ENCODE measurements at regions not wholly inside any gene's neighbourhood (a gene's known extent, or its start where the extent isn't known, plus 50 kb on each side); places are given as distances from the start of the nearest gene placed in this dataset.

- peak; percentile 74; the same call in 1 of the 2 replicates for TF ChIP-seq ZBTB4 (CRISPR knock-in tag; IDR thresholded peaks at IDR 0.05; ENCODE audit: borderline replicate concordance)
- no peak for TF ChIP-seq CEBPZ (IDR thresholded peaks at IDR 0.05; ENCODE audit: low read length)
- TF ChIP-seq KLF6 (CRISPR knock-in tag; IDR thresholded peaks at IDR 0.05), result no peak
- no peak for TF ChIP-seq RELA (CRISPR knock-in tag; IDR thresholded peaks at IDR 0.05)
- no peak for TF ChIP-seq TOPORS (CRISPR knock-in tag; IDR thresholded peaks at IDR 0.05)
- peak; percentile 79; the same call in 1 of the 2 replicates for TF ChIP-seq ZNF615 (CRISPR knock-in tag; IDR thresholded peaks at IDR 0.05; ENCODE audit: borderline replicate concordance)
- no peak for TF ChIP-seq PRDM15 (CRISPR knock-in tag; IDR thresholded peaks at IDR 0.05)
- TF ChIP-seq ZNF232 (CRISPR knock-in tag; IDR thresholded peaks at IDR 0.05; ENCODE audit: borderline replicate concordance), result 0 out of 2 replicates have a peak, but pooled peaks have one; percentile 23
- no peak for TF ChIP-seq REL (CRISPR knock-in tag; conservative IDR thresholded peaks at IDR 0.05)
- TF ChIP-seq ZNF746 (CRISPR knock-in tag; IDR thresholded peaks at IDR 0.05), result no peak
- TF ChIP-seq KLF15 (CRISPR knock-in tag; IDR thresholded peaks at IDR 0.05; ENCODE audit: borderline replicate concordance), result no peak
- TF ChIP-seq MTA1 (CRISPR knock-in tag; IDR thresholded peaks at IDR 0.05; ENCODE audit: borderline replicate concordance), result no peak
- no peak for TF ChIP-seq TCF7 (IDR thresholded peaks at IDR 0.05; ENCODE audit: low read depth)
- no peak for TF ChIP-seq GZF1 (CRISPR knock-in tag; IDR thresholded peaks at IDR 0.05)
- TF ChIP-seq MEIS2 (CRISPR knock-in tag; IDR thresholded peaks at IDR 0.05), result no peak
- no peak for TF ChIP-seq FOXM1 (CRISPR knock-in tag; IDR thresholded peaks at IDR 0.05)
- TF ChIP-seq RARA (CRISPR knock-in tag; IDR thresholded peaks at IDR 0.05), result peak; percentile 35; the same call in 1 of the 2 replicates
- TF ChIP-seq ERF (CRISPR knock-in tag; IDR thresholded peaks at IDR 0.05), result peak; percentile 27; the same call in 1 of the 2 replicates
- TF ChIP-seq MED1 (CRISPR knock-in tag; IDR thresholded peaks at IDR 0.05), result peak; percentile 79
Measured at GRCh38 chr1:229203030-229203751, 67.7 kb upstream of the RAB4A start (continued).

All from HepG2 (cell line).